PC-3 (cell line): ENCODE measurements at regions not wholly inside any gene's neighbourhood (a gene's known extent, or its start where the extent isn't known, plus 50 kb on each side); places are given as distances from the start of the nearest gene placed in this dataset.

Source experiments
- EZH2phosphoT487 ChIP-seq: fragments of 300-600 bp; sonication (generic); IDR thresholded peaks from 2 replicates; pipeline ENCODE4 v1.6.1; 2018; ENCODE audit warnings: mild to moderate bottlenecking, antibody characterized with exemption, low read length, borderline replicate concordance
- TF ChIP-seq, protein P1 (sequence below): fragments of 300-600 bp; sonication (generic); conservative IDR thresholded peaks from 2 replicates; pipeline ENCODE4 v1.5.1; 2017; ENCODE audit warnings: antibody characterized with exemption, low read depth, mild to moderate bottlenecking, low read length

DNA sequence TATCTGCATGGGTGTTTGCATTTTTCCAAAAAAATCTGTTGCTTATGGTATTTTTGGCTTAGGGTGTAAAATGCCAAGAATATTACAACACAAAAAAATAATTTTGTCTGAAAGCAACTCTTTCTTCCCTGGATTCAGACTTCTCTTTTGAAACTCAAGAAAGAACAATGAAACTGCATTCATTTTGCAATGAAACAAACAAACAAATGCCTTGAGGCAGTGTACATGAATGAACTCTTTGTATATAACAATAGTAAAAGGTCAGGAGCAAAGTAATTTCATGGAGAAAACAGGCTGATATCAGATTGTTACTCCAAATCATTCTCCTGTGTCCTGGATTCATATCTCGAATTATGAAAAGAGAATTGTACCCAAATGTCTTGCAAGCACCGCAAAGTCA, 301.6 kb upstream of the CDH20 start:
- TF ChIP-seq, protein P1, sequence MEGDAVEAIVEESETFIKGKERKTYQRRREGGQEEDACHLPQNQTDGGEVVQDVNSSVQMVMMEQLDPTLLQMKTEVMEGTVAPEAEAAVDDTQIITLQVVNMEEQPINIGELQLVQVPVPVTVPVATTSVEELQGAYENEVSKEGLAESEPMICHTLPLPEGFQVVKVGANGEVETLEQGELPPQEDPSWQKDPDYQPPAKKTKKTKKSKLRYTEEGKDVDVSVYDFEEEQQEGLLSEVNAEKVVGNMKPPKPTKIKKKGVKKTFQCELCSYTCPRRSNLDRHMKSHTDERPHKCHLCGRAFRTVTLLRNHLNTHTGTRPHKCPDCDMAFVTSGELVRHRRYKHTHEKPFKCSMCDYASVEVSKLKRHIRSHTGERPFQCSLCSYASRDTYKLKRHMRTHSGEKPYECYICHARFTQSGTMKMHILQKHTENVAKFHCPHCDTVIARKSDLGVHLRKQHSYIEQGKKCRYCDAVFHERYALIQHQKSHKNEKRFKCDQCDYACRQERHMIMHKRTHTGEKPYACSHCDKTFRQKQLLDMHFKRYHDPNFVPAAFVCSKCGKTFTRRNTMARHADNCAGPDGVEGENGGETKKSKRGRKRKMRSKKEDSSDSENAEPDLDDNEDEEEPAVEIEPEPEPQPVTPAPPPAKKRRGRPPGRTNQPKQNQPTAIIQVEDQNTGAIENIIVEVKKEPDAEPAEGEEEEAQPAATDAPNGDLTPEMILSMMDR: no peak
- TF ChIP-seq EZH2phosphoT487: no peak
